NB4 (cell line): ENCODE measurements at regions not wholly inside any gene's neighbourhood (a gene's known extent, or its start where the extent isn't known, plus 50 kb on each side); places are given as distances from the start of the nearest gene placed in this dataset.

Source experiments
- CTCF ChIP-seq: IDR thresholded peaks from one replicate; pipeline ENCODE4 v1.5.1; 2012; ENCODE audit warnings: low read depth, low read length
- MAX ChIP-seq: IDR thresholded peaks from 2 replicates; pipeline ENCODE4 v1.6.1; 2011; ENCODE audit warnings: low read depth, low read length

DNA sequence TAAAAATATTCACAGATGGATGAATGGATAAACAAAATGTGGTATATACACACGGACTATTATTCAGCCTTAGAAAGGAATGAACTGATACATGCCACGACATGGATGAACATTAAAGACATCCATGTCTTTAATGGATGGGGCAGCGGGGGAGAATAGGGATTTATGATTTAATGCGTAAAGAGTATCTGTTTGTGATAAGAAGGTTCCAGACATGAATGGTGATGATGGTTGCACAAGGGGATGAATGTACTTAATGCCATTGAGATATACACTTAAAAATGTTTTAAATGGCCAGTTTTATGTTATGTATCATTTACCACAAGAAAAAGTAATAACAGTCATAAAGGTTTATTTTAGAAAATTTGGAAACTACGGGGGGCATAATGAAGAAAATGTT, 108.6 kb upstream of the WLS start:
- no peak for TF ChIP-seq CTCF
- TF ChIP-seq MAX, result no peak
